Subcutaneous abdominal adipose tissue (tissue), 5 donors: ENCODE measurements at regions not wholly inside any gene's neighbourhood (a gene's known extent, or its start where the extent isn't known, plus 50 kb on each side); places are given as distances from the start of the nearest gene placed in this dataset.
A peak's percentile ranks its signal among the peaks of the same experiment; 100 is the strongest.

Source experiments
- H3K27ac ChIP-seq: one replicate; pipeline ENCODE4 v1.7.0; 2013; ENCODE audit warnings: low read depth, mild to moderate bottlenecking, inconsistent platforms, low read length, moderate library complexity
- H3K27me3 ChIP-seq, 5 donors: one replicate each; pipeline ENCODE4 v1.7.0; 2013; ENCODE audit warnings: low read length in 5 of 5, inconsistent platforms in 1 of 5; ENCODE audit not compliant: control insufficient read depth in 5 of 5, insufficient read depth in 4 of 5
- H3K36me3 ChIP-seq, 5 donors: one replicate each; pipeline ENCODE4 v1.7.0; 2013; ENCODE audit warnings: low read length in 5 of 5; ENCODE audit not compliant: control insufficient read depth in 5 of 5, insufficient read depth in 5 of 5
- H3K4me1 ChIP-seq, 5 donors: one replicate each; pipeline ENCODE4 v1.7.0; 2013; ENCODE audit warnings: low read length in 5 of 5, mild to moderate bottlenecking in 3 of 5, moderate library complexity in 1 of 5; ENCODE audit not compliant: control insufficient read depth in 5 of 5, insufficient read depth in 5 of 5
- H3K4me3 ChIP-seq, 5 donors: one replicate each; pipeline ENCODE4 v1.7.0; 2013; ENCODE audit warnings: low read length in 5 of 5, low read depth in 1 of 5
- H3K9ac ChIP-seq, 5 donors: one replicate each; pipeline ENCODE4 v1.7.0; 2013; ENCODE audit warnings: low read length in 5 of 5, mild to moderate bottlenecking in 4 of 5, moderate library complexity in 3 of 5
- H3K9me3 ChIP-seq, 5 donors: one replicate each; pipeline ENCODE4 v1.7.0; 2013; ENCODE audit warnings: low read length in 5 of 5; ENCODE audit not compliant: control insufficient read depth in 5 of 5
- donor health status: healthy.
- donor health status: healthy.
- donor health status: healthy.
- donor health status: healthy.
- donor health status: healthy.

DNA sequence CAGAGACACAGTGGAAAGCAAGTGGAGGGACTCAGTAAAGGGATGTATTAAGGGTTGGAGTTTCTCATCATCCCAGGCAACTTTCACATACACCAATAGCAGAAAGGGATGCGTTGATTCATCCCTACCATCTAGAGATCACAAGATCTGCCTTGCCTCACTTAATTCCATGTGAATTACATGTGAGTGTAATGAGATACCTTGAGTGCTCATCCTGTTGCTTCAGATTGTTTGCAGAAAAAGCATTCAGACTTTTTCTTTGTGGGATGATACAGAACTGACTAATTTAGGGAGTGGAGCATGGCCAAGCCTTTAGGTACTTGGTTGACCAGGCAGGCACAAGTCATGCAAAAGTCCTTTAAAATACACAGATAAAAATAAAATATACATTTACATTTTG is 124.8 kb upstream of the SLIT2 start:
- Histone ChIP-seq H3K36me3 (no peaks in the 10 kb centered on the region), H3K27ac (no peak overlapping the region)

DNA sequence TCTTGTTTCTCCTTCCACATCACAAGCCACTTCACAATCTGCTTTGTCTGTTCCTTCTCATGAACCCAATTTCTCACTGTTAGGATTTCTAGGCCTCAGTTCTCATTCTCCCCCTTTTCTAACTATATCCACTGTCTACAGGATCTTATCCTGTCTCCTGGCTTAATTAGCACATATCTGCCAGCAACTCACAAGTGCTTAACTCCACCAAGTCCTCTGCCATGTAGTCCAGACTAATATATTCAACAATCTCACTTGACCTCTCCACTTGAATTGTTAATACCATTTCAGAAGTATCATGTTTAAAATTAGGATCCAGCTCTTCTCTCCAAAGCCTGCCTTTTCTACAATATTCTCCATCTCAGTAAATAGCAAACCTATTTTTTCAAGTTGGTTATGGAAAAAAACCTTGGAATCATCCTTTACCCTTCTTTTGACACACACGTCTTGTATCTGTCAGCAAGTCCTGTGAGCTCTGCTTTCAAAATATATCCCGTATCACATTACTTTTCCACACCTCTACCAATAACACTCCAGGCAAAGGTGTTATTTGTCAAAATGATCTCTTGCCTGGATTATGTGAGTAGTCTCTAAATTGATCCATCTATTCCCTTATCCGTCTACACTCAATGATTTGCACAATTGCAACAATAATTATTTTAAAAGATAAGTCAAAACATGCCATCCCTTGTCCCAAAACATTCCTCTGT is 127.2 kb upstream of the SLIT2 start:
- peaks cover 0 to 3% (median 0%) of the 10 kb centered on the region in 5 donors for H3K9me3 ChIP-seq
- no peak overlapping the region for H3K9ac ChIP-seq
- no peaks in the 10 kb centered on the region for H3K4me1 ChIP-seq
- no peaks in the 10 kb centered on the region for H3K36me3 ChIP-seq
- no peak overlapping the region for H3K27ac ChIP-seq
- no peaks in the 10 kb centered on the region for H3K27me3 ChIP-seq
- no peak overlapping the region for H3K4me3 ChIP-seq

More for the DNA sequence above, 124.8 kb upstream of the SLIT2 start:
- H3K9ac ChIP-seq: no peak overlapping the region
- no peaks in the 10 kb centered on the region for H3K27me3 ChIP-seq
- peaks cover 0 to 3% (median 0%) of the 10 kb centered on the region in 5 donors for H3K9me3 ChIP-seq
- H3K4me3 ChIP-seq: no peak overlapping the region
- H3K4me1 ChIP-seq: no peaks in the 10 kb centered on the region

- H3K27me3 ChIP-seq: no peaks in the 10 kb centered on the region
- H3K27ac ChIP-seq: no peak overlapping the region
- H3K9me3 ChIP-seq: peaks cover 0 to 3% (median 0%) of the 10 kb centered on the region in 5 donors
- no peaks in the 10 kb centered on the region for H3K36me3 ChIP-seq
- no peaks in the 10 kb centered on the region for H3K4me1 ChIP-seq
- no peak overlapping the region for H3K4me3 ChIP-seq
- no peak overlapping the region for H3K9ac ChIP-seq
These were observed 129.3 kb upstream of the SLIT2 start for GRCh38 chr4:20122198-20122988.

DNA sequence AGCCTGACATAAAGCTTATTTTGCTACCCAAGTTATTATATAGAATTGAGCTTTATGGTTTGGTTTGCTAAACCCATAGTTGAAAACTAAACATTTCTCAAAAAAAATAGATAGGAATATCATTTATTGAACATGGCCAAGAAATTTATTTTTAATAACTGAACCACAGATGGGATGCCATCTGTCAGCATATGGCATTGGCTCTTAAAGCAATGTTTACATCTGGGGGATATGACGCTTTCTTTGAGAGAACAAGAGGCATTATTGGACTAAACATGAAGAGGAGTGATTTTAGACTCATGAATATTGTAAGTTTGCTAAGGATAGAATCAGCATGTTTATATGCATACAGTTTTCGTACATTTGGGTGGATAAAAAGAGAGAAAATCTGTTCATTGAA is 132.6 kb upstream of the SLIT2 start:
- no peaks in the 10 kb centered on the region for H3K4me1 ChIP-seq
- H3K9me3 ChIP-seq: no peaks in the 10 kb centered on the region
- no peaks in the 10 kb centered on the region for H3K36me3 ChIP-seq
- H3K27ac ChIP-seq: no peak overlapping the region
- H3K9ac ChIP-seq: no peak overlapping the region
- H3K27me3 ChIP-seq: no peaks in the 10 kb centered on the region
- H3K4me3 ChIP-seq: no peak overlapping the region

GRCh38 chr4:20109391-20109790 is 142.3 kb upstream of the SLIT2 start:
- Histone ChIP-seq H3K36me3 (no peaks in the 10 kb centered on the region), H3K9me3 (no peaks in the 10 kb centered on the region), H3K9ac (peak overlapping the region in 1 of 5 donors; percentile 11), H3K4me1 (no peaks in the 10 kb centered on the region), H3K27ac (no peak overlapping the region), H3K27me3 (no peaks in the 10 kb centered on the region), H3K4me3 (no peak overlapping the region)

- no peak overlapping the region for H3K9ac ChIP-seq
- H3K27me3 ChIP-seq: no peaks in the 10 kb centered on the region
- H3K4me3 ChIP-seq: no peak overlapping the region
- no peak overlapping the region for H3K27ac ChIP-seq
- H3K36me3 ChIP-seq: no peaks in the 10 kb centered on the region
- no peaks in the 10 kb centered on the region for H3K4me1 ChIP-seq
- H3K9me3 ChIP-seq: no peaks in the 10 kb centered on the region
These were observed 144.8 kb upstream of the SLIT2 start for GRCh38 chr4:20106921-20107320.

DNA sequence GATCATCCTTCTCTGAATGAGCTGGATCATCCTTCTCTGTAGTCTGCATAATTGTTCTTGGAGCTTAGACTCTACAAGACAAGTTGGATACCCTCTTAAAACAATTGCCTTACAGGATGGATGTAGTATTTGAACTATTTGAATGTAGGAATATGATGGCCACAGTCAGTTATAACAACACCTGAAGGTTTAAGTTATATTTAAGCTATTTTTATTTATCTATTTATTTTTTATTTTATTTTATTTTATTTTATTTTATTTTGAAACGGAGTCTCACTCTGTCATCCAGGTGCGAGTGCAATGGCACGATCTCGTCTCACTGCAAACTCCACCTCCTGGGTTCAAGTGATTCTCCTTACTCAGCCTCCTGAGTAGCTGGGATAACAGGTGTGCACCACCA is 149.9 kb upstream of the SLIT2 start:
- Histone ChIP-seq H3K27ac (no peak overlapping the region), H3K36me3 (no peaks in the 10 kb centered on the region), H3K4me1 (no peaks in the 10 kb centered on the region), H3K27me3 (no peaks in the 10 kb centered on the region), H3K9me3 (no peaks in the 10 kb centered on the region), H3K9ac (no peak overlapping the region), H3K4me3 (no peak overlapping the region)

DNA sequence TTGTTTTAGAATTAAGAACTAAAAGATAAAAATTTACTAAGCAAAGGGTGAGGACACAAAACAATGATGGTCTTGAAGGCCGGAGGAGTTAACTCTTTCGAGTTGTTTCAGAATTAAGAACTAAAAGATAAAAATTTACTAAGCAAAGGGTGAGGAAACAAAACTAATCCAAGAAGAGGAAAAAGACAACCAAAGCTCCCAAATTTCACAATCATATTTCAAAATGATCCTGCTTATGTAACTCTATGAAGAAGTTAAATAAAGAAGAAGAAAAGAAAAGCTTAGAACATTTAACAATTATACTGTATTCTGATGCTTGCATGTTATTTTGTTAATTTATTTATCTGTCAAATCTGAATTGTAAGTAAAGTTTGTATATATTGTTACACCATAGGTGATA is 154.8 kb upstream of the SLIT2 start:
- Histone ChIP-seq H3K9ac (no peak overlapping the region), H3K4me3 (no peak overlapping the region), H3K9me3 (no peaks in the 10 kb centered on the region), H3K4me1 (no peaks in the 10 kb centered on the region), H3K36me3 (no peaks in the 10 kb centered on the region), H3K27ac (no peak overlapping the region), H3K27me3 (no peaks in the 10 kb centered on the region)

GRCh38 chr4:20095805-20096541 is 155.7 kb upstream of the SLIT2 start:
- Histone ChIP-seq H3K27ac (no peak overlapping the region), H3K36me3 (no peaks in the 10 kb centered on the region), H3K4me3 (no peak overlapping the region), H3K9me3 (no peaks in the 10 kb centered on the region), H3K4me1 (no peaks in the 10 kb centered on the region), H3K9ac (no peak overlapping the region), H3K27me3 (no peaks in the 10 kb centered on the region)

GRCh38 chr4:20091781-20092180 is 159.9 kb upstream of the SLIT2 start:
- H3K4me1 ChIP-seq: no peaks in the 10 kb centered on the region
- H3K9ac ChIP-seq: no peak overlapping the region
- H3K36me3 ChIP-seq: no peaks in the 10 kb centered on the region
- no peaks in the 10 kb centered on the region for H3K27me3 ChIP-seq
- H3K27ac ChIP-seq: no peak overlapping the region
- H3K9me3 ChIP-seq: no peaks in the 10 kb centered on the region
- H3K4me3 ChIP-seq: no peak overlapping the region
